NCI-H2081 treated with DMSO at 0.1 percent for 48 hours (cell line): ENCODE measurements at regions not wholly inside any gene's neighbourhood (a gene's known extent, or its start where the extent isn't known, plus 50 kb on each side); places are given as distances from the start of the nearest gene placed in this dataset.

Source experiments
- DNase-seq: peaks from one replicate; lab custom pipeline; 2025; lab: John Stamatoyannopoulos, UW

DNA sequence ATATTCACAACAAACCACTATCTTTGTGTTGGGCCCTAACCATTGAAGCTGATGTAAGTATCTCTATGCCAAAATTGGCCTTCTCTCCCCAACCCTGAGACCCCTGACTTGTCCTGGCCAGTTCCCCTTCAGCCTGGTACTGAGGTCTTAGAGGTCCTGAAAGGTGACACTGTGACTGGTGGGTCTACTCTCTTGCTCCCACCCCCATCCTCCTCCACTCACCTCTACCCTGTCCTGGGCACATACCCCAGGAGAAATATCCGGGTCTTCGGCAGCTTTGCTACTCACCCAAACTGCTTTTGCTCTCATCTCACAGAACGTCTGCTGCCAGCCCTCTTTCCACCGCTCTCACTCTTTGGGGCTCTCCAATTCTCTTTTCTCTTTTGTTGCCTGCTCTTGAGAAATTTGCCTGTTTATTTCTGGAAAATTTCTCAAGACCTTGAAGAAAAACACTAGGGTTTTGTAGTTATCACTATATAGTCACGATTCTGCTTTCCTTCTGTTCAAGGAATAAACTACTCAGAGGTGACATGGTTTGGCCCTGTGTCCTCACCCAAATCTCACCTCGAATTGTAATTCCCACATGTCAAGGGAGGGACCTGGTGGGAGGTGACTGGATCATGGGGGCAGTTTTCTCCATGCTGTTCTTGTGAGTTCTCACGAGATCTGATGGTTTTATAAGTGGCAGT lies 133.8 kb upstream of the PKDCC start:
- no peak for DNase-seq

- no peak for DNase-seq
These were observed 132.9 kb upstream of the PKDCC start for GRCh38 chr2:41914936-41915335.

- DNase-seq: no peak
These were observed 131.6 kb upstream of the PKDCC start for GRCh38 chr2:41916177-41916576.

DNA sequence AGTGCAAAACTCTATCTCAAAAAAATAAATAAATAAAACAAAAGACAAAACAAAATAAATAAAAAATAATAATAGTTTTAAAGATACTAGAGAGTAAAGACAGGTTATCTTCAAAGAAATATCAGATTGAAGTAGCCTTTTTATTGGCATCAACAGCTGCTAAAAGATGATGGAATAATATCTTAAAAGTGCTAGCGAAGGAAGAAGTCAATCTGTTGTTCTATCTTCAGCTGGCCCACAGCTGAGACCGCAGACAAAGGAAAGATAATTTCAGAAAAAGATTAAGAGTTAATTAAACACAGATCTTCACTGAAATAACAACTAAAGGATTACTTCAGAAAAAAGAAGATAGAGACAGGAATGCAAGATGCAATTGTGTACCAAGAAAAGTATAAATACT lies 130.2 kb upstream of the PKDCC start:
- no peak for DNase-seq

- no peak for DNase-seq
These were observed 128.7 kb upstream of the PKDCC start for GRCh38 chr2:41919135-41919534.

DNA sequence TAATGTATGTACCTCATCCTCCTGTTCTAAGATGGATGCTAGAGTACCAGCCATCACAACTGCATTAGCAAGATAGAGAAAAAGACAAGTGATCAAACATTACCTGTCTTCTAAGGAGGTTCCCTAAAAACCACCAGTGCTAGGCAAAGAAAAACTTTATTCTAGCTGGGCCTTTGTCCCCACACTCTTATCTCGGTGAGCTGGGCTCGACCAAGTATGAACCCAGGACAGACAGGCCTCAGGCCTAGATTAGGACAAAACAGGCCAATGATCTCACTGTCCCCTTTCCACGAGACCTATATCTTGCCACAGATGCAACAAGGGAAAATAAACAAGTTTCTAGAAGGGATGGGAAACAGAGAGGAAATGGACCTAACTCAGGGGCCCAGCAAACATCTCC lies 127.6 kb upstream of the PKDCC start:
- no peak for DNase-seq

DNA sequence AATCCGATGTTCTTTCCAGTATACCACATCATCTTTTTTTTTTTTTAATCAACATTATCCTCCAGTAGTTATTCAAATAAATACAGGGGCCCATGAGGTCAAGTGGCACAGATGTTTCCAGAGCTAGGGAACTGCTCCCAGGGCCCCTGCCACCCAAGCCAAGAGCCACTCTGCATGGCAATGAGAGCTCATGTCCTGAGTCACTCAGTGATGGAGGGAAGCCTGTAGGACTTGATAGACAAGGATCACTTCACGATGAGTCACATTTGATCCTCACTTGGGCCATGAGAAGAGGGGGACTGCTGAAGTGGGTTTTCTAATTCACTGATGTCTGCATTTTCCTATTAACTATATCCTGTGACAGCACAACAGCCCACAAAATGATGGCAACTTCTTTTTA lies 127.0 kb upstream of the PKDCC start:
- DNase-seq: no peak

GRCh38 chr2:41922177-41922576 lies 125.6 kb upstream of the PKDCC start:
- DNase-seq: no peak

GRCh38 chr2:41923156-41923786 lies 124.5 kb upstream of the PKDCC start:
- DNase-seq: no peak

GRCh38 chr2:41924024-41924423 lies 123.8 kb upstream of the PKDCC start:
- no peak for DNase-seq

DNA sequence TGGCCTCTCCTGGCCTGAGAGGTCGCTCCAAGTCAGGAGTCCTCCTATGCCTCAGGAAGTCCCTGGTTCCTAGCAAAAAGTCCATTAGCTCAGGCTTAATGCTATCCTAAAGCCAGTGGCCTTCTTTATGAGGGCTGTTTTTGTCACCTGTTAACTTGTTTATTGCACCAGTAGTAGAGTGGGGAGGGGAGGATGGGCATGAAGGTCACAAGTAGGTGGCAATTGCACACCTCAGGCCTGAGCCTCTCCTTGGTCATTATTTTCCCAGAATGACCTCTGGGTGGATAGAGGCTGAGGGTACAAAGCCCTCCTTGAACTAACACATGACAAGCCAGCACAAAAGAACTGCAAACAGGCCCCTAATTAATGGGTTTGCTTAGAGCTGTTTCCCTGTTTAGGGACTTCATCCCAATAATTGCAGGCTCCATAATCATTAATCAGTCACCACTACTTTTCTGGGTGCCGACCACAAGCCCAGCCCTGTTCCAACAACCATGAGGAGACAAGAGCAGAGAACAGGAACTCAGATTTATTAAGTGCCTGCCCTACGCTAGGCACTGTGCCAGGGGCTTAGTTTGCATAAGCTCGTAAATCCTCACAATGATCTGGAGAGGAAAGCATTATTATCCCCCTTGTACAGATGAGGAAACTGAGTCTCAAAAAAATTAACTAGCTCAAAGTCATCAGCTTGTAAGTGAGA lies 123.0 kb upstream of the PKDCC start:
- DNase-seq: no peak

DNA sequence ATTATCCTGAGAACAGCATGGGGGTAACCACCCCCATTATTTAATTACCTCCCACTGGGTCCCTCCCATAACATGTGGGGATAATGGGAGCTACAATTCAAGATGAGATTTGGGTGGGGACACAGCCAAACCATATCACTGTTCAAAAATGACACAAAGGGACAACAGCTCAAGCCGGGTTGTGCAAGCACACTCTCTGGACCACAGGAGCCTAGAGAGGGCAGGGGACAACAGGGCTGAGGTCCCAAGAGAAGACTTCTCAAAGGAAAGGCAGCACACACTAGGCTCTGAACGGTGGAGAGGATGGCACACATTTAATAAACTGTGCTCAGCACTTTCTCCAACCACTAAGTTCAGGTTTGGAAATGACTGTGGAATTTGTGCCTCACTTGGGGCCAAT lies 122.1 kb upstream of the PKDCC start:
- no peak for DNase-seq

DNA sequence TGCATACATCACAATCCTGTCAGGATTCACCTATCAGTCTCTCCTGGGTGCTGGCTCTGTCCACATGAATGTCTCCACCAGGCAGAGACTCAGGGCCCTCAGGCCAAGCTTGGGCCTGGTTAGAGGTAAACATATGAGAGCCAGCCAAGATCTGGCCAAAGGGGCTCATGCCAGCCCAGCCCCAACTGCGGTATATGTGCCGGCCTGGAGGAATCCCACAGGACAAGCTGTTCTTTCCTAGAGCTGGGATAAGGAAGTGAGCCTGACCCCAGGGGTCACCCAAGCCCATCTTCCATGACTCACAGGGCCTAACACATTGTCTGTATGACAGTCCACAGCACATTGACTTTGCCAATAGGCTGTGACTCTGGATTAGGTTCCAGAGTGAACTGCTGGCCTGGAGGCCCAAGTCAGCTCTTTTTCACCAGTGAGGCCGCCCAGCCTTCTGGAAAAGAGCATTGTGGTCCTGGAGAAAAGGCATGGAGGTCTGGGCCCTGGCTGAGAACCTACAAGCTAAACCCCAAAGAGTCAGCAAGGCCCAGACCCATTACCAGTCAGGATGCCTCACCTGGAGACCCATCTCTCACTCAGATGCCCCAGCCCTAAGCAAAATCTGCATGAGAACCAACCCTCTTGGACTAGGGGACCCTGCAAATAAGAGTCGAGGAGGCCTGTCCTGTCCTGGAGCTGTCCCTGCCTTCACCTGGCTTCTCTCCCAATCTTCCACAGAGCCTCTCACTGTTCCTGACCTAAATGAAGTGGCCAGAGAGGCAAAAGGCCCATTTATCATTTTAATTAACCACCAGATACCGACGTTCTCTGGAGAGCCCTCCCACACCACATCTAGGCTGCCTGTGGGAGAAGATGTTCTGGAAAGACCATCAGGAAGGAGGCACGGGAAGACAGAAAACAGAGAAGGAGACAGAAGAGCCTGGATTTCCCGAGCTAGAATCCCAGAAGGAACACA lies 120.9 kb upstream of the PKDCC start:
- no peak for DNase-seq

GRCh38 chr2:41927581-41928264 lies 120.1 kb upstream of the PKDCC start:
- no peak for DNase-seq

GRCh38 chr2:41928526-41928925 lies 119.3 kb upstream of the PKDCC start:
- DNase-seq: no peak

DNA sequence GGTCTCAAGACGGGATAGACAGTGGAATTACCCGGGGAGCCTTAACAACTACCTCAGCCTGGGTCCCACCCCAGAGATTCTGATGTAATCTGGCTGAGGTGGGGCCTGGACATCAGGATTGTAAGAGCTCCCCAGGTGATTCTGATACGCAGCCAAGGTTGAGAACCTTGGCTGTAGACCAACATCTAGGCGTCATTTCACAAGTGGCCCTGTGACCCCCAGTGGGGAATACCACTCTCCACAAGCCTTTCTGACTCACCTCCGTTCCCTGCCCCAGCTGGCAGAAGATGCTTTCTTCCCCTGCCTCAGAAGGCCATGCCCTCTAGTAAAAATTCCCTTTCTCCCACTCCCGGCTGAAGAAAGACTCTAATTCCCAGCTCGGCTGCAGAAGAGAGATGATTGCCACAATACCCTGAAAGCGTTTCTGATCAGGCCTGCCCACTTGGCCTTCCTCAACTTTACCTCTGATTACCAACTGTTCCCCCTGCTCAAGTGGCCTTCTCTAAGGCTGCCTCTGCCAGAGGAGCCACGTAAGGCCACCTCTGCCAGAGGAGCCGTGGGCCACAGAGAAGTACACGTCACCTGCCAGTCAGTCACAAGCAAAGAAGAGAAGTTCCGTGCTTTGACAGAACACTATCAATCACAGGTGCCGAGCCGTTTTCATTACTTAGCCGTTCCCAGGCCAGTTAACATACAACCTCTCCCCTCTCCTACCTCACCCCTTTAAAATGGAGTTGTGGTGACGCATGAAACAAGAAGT lies 116.8 kb upstream of the PKDCC start:
- DNase-seq: no peak

GRCh38 chr2:41932241-41933045 lies 115.4 kb upstream of the PKDCC start:
- no peak for DNase-seq

- DNase-seq: no peak
These were observed 114.8 kb upstream of the PKDCC start for GRCh38 chr2:41933046-41933420.

DNA sequence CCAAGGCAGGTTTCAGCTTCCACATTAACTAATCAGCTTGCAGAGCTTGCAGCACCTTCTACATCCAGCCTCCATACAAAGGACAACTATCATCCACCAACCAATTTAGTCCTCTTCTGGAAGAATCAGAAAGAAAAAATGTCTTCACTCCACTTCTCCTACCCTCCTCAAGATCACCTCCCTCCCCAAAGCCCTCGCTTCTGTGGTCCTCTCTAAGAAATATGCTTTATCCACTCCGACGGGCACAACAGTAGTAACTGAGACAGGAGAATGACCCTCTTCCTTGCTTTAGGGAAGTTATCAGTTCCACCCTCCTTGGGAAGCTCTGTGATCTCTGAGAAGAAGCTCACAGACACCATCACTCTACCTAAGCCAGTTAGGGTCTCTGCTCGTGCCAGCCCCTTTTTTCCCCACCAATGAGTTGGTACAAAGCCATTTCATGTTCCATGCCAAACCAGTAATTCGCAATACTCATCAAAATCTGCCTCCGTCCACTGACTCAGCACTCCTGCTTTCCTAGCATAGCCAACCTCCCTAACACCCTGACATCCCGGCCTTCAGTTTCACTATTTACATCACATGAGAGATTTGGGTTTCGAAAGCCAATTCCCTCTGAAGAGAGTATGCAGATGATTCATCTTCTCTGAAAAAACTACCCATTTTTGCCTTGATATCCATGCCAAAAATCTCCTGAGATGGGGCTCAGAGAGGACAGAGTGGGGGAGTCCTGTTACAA lies 114.1 kb upstream of the PKDCC start:
- no peak for DNase-seq
